ENCODE measurements at regions not wholly inside any gene's neighbourhood (a gene's known extent, or its start where the extent isn't known, plus 50 kb on each side); places are given as distances from the start of the nearest gene placed in this dataset.

DNA sequence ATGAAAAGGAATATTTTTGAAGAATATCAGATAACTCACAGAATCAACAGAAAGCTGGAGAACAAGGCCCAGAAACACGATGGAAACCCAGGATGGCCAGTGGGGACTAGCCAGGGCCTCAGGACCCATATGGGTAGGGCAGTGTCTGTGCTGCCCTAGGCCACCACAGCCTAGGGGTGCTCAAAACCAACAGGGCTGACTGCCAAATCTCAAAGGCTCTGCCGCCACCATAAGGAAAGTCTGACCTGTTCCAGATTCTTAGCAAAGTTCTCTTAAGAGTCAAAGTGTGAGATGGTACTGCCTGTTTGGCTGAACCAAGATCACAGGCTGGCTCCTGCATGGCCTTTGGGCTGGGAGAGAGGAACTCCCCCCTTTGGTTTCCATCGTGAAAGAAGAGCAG lies 164.7 kb upstream of the CTTNBP2NL start:
- no peak for DNase-seq

DNA sequence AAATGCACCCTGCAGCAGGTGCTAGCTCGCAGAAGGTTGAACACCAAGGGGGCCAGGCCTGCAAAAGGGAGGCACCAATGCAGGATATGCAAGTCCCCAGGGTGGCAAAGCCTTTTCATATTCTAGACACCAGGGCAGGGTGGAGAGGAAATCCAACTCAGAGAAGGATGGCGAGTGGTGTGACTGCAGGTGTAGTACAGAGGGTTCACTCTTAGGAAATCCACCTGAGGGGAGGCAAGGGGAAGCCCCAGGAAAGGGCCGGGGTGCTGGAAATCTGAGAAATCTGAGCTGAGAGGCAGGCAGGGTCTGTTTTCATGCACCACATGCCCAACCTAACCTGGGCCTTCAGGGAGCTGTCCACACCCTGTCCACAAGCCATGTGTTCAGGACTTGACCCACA lies 163.2 kb upstream of the CTTNBP2NL start:
- no peak for DNase-seq

DNA sequence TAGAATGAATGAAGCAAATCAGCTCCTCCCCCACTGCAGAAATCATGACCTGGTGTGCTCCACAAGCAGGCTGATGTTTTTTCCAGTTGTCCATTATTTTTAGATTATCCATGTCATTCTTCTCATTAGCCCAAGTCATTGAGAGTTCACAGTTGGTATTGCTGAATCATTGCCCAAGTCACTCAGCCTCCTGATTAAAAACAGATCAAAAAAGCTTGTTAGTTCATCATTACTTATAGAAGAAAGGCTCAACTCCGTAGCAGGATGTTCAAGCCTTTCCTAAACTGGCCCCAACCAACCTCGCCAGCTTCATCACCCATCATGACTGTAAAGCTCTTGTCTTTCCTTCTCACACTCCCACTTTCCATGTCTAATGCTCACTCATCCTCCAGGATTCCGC lies 161.3 kb upstream of the CTTNBP2NL start:
- DNase-seq, result no peak

DNA sequence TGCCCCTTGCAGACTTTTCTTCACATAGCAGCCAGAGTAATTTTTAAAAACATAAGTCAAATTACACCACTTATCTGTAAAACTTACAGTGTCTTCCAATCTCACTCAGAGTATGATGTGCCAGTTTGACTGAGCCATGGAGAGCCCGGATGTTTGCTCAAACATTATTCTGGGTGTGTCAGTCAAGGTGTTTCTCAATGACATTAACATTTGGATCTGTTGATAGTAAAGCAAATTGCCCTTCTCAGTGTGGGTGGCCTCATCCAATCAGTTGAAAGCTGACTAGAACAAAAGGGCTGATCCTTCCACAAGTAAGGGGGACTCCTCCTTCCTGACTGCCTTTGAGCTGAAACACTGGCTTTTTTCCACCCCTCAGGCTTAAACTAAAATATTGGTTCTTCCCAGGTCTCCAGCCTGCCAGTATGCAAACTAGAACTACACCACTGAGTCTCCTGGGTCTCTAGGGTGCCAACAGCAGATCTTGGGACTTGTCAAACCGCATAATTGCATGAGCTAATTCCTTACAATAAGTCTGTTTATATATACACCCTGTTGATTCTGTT lies 157.9 kb upstream of the CTTNBP2NL start:
- no peak for DNase-seq

DNA sequence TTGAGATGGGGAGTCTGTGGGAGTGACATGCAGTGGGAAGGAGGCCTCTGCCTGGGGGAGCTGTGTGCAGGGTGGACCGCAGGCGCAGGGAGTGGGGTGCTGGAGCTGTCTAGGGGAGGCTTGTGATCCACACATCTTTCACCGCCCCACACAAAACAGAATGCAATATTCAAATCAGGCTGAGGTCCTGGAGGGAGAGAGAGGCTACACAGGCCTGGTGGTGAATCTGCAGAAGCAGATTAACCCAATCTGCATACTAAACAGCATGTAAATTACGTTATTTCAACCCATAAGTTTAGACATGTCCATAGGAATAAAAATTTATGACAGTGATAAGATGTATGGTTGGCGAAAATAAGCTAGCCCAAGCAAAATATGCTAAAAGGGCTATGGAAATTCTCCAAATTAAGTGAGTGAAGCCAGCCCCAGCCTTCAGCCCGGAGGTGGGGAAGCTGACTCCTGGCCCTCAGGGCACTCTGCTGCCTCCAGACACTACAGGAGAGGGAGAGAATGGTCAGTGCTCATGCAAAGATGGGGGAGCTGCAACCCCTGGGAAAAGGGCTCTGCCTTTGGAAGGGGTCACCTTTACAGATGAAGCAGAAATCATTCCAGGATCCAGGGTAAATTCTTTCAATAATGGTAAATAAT lies 156.2 kb upstream of the CTTNBP2NL start:
- no peak for DNase-seq

DNA sequence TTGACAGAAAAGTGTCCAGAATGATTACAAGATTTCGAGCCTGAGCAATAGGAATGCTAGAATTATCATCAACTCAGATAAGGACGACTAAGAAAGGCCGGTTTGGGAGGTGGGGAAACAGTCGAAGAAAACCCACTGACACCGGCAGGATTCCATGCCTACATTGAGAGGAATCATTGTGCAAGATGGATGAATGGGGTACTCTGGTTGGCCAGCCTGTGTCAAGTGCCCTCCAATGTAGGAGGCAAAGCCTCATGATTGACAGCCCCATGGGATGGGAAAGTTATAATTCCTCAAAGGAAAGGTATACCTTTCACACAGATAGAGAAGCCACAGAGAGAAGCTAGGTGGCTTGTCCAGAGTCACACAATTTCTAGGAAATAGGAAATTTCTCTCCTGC lies 153.5 kb upstream of the CTTNBP2NL start:
- no peak for DNase-seq

DNA sequence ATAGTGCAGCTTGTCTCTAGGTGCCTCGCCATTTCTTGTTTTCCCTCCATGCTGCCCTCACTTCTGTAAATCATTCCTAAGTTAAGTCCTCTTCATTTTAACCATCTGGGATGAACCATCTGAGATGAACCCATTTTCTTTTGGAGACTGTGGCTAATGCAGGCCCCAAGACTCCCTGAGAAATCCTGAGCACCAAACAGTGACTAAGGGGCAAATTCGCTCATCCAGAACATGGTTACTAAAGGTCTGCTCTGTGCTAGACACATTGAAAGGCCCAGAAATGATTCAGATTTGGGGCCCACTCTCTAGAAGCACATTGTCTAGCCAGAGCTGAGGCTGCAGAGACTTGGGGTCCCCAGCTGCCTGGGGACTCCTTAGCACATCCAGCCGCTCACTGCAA lies 151.9 kb upstream of the CTTNBP2NL start:
- no peak for DNase-seq

DNA sequence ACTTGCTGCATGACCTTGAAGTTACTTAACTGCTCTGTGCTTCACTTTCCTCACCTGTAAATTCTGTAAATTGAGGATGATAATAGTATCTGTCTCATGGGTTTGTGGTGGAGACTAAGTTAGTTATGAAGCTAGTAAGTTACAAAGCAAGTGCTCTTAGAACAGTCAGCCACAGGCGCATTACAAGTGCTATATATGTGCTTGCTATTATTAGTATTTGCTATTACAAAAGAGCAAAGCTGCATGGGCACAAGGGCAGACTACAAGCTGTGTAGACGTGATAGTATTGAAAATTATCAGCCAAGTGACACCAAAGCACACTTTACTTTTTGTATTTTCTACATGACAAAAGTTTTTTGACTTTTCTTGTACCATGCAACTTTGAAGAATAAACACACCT lies 150.9 kb upstream of the CTTNBP2NL start:
- no peak for DNase-seq

DNA sequence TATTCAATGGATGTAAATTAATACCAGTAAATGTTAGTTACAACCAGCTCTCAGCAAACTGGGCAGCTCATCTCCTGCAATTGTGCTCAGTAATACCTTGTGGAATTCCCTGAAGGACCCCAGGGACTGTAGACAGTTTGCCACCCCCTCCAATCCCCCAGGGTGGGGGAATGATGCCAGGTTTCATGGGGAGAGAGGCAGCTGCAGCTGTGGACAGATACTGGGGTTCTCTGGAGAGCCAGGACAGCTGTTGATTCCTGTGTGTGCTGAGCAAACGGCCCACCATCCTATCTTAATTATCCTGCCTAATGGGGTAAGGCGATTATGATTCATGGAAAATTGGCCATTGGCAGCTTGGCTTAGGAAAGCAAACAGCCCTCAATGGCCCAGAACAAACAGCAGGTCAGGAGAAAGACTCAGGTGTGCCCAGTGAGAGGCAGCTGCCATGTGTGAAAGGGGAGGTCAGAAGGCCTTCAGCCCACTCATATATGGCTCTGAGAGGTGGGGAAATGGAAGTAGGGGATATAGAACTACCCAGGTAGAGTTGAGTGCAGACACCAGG lies 148.9 kb upstream of the CTTNBP2NL start:
- DNase-seq, result no peak

DNA sequence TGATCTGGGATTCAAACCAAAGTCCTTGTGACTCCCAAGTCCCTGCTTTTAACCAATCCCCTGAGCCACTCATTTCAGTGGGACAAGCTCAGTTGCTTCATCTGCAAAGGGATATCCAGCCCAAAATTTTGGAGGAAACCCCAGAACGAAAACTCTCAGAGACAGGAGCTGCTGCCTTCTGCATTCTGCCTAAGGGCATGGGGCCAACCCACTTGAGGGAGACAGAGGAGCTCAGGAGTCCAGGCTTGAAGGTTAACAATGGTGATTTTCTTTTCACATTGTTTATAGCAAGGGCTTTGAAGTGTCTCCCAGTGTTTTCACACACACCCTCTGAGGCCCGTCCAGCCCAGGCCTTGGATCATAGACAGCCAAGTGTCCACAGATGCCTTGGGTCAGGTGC lies 148.1 kb upstream of the CTTNBP2NL start:
- no peak for DNase-seq

DNA sequence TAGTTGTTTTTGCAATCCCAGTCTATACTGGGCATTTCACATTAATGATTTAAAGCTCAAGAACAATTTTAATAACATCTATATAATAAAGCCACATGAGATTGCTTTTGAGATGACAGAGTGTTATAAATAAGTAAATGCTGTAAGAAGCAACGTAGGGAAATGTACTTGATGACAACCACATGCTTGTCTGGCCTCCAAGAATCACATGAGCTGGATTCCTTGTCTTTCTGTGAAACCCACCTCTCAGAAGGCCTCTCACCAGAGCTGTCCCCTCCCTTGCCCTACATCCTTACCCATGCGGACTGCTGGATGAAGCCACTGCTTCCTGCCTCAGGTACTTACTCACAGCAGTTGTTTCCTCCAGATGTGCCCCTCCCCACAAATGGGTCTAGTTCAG lies 145.1 kb upstream of the CTTNBP2NL start:
- no peak for DNase-seq

DNA sequence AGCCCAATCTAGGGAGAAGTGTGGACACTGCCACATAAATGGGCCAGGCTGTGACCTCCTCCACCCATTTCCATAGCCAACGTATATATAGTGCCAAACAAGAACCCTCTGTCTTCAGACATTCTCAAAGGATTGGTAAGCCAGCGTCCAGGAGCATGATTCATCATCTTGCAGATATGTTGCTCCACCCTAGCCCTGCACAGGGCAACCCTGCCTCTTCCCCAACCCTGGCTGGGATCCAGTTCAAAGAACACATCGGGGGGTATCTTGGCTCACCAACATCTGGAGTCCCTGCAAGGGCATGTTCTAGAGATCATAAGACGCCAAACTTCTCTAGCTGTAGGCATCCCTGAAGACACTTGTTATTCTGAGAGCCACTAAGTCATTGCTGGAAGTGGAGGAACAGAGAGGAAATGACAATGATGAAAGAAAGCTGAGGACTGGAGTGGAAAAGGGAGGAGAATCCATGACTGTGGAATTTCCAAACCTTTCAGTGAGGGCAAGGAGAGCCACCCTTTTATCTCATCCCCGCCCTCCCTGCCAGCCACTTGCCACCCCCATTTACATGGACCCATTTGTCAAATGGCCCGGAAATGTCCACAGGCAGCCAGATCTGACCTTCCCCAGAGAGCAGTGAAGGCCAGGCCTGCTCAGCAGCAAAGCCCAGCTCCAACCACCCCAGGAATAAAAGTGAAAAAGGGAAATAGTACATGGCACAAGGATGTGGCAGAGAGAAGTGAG lies 144.1 kb upstream of the CTTNBP2NL start:
- DNase-seq, result no peak

DNA sequence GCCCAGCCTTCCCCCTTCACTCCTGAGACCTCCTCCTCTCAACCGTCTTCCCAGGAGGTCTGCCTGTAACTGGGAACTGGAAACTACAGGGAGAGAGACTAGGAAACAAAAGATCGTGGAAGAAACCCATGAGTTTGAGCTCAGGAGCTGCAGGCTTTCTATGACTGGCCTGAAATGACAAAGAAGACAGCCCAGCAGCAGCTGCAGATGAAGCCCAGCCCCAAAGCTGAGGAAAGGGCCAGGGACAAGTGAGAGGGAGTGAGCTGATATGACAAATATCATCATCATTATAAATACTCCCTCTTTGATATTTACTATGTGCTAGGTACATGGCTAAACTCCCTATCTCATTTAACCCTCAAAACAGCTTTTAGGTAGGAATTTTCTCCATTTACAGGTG lies 142.6 kb upstream of the CTTNBP2NL start:
- DNase-seq, result no peak

DNA sequence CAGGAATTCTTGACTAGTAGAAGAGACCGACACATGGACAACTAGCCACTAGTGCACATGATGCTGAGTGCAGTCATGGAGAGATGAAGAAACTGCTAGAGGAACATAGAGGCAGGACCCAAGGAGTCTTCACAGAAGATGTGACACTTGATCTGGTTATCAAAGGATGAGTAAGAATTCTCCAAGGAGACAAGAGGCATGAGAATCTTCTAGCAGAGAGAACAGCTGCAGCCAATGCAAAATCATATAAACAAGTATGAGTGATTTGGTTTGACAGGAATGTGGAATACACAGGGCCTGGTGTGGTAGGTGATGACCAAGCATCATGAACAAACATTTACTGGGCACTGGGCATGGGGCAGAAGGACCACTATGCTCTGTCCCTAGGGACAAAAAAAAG lies 140.9 kb upstream of the CTTNBP2NL start:
- no peak for DNase-seq

DNA sequence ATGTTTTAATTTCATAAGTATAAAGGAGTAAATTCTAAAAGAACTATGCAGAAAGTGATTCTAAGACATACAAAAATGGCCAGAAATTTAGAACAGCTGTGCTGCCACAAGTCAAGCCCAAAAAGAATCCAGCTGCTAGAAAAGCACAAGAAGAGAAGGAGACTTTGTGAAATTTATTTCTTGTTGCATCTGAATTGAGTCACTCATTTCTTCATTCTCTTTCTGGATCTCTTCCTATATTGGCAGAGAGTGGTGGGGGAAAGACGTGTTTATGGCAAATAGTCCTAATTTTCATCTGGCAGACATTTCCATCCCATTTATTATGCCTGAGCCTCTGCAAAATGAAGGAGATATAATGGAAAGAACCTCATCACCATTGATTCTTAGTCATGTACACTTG lies 139.6 kb upstream of the CTTNBP2NL start:
- DNase-seq, result no peak

DNA sequence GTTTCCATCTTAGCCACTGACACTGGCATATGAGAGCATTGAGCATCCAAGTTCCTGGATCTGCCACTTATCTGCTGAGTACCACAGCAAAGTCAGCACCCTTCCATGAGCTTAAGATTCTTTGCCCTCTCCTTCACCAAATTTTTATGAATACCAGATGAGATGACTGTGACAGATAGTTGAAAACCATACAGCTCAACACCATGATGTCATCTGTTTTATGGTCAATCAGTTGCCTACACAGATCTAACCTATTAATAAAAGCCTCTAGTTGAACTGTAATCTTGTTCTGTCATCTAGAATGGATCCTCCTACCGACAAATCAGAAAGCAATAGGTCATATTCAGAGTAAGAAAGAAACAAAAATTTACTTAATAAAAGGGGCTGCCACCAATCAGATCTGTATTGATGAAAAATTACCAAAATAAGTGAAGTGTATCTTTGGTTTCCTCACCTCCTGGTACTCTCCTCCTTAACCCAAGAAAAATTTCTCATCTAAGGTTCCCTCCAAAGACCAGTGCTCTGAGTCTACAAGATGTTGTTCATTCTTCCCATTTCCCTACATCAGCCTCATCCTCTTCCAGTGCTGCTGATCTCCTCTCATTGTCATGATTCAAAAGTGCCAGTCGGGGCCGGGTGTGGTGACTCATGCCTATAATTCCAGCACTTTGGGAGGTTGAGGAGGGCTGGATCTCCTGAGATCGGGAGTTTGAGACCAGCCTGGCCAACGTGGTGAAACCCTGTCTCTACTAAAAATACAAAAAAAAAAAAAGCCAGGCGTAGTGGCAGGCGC lies 138.8 kb upstream of the CTTNBP2NL start:
- DNase-seq, result no peak

DNA sequence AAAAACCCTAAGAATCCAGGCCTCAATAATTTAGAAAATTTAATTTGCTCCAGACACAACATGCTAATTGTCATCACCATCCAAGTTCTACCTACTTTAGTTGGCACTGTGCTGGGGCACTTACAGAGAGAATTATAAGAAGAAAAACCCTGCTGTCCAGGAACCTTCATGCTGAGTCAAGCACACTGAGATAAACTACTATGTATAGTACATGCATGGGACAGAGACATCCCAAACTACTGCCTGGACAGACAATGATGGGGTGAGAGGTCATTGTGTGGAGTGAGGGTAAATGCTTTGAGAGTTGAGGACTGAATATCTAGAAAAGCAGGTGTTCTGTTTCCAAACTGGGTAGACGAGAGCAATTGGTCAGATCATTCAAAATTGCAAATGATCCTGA lies 135.3 kb upstream of the CTTNBP2NL start:
- DNase-seq, result no peak

DNA sequence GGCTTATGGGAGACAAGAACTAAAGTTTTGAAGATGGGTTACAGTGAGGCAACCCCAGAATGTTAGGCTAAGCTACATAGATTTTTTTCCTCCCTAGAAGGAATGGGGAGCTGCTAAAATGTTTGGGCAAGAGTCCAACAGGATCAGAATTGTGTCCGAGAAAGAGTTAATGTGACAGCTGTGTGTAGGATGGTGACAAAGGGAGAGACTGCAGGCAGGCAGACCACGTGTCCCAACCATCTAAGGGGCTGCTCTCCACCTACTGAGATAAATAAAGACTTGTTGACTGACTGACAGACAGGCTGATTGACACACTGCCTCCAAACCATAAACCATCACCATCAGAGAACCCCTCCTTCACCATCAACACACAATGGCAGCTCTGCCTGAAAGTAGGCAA lies 133.7 kb upstream of the CTTNBP2NL start:
- DNase-seq, result no peak

DNA sequence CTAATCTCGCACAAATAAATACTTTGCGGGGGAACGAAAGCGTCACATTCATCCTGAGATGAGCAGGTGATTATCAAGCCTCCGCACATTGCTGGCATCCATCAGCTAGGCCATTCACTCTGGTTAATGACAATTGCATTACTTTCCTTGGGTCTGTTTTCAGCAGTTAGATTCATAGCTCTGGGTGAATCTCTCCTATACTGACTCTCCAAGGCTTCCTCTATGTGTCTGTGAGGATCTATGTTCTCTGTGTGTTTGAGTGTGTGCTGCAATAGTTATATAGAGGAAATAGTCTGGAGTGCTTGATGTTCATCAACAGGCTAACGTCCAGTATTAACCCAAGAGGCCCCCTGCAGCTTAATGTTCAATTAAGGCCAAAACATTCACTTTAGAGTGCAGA lies 133.0 kb upstream of the CTTNBP2NL start:
- DNase-seq, result no peak

DNA sequence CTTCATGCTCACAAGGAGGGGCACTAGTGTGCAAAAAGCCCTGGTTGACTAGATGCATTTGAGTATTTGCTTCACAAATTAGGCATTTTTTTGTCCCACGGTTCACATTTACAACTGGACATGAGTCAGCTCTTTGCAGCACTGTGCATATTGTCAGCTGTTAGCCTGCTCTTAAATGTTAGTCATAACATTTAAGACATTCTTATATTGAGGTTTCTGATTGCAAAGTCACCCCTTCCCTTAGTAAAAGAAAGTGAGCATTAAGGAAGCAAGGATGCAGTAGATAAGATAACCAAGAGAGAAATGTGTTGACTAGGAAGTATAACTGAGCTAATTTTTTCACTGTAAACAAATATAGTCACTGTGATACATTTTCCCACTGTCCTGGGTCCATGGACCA lies 132.6 kb upstream of the CTTNBP2NL start:
- DNase-seq, result no peak

DNA sequence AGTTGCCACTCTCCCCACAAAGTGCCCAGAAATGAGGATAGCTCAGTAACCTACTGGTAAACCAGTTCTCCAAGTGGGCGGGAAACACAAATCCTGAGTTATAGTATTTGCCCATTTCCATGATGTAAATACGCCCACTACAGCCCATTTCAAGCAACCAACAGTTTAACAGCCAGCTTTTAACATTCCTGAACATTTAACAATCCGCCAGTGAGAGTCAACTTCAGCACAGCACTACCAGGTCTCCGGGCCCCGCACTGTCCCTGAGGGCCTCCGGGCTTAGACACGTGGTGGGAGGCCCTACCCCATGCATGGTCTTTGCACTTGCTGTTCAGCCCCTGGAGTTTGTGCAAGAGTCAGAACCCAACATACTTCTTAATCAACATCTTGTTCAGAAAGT lies 132.0 kb upstream of the CTTNBP2NL start:
- no peak for DNase-seq

DNA sequence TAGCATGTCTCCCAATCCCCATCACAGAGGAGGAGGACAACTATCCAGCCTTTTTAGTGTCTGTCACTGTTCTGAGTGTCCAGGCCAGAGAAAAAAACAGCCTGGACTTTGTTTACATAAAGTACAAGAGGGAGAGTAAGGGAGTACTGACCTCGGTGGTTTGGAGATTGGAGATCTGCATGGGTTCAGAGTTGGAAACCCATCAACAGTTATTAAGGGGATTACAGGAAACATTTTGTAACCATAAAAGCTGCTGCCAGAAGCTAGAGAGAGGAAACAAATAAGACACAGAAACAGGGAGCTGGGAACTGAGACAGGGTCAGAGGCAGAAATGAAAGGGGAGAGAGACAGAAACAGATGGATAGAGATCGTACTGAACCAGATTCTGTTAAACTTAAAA lies 131.5 kb upstream of the CTTNBP2NL start:
- no peak for DNase-seq

DNA sequence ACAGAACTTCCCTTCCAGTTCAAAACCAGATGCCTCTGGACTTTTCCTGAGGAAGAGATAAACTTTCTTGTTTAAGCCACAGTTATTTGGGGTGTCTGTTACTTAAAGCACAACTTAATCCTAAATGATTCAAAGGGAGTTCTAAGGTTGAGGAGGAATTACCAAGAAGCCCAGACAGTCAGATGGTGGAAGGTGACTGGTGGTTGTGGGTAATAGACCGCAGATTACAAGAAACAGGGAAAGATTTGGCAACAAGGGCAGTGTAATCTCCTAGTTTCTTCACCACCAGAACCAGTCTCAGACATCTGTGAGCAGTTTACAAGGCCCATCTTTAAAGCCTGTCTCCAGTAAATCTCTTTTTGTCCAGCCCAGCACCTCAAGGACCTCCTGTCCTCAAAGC lies 130.1 kb upstream of the CTTNBP2NL start:
- no peak for DNase-seq
